ENCODE measurements at regions not wholly inside any gene's neighbourhood (a gene's known extent, or its start where the extent isn't known, plus 50 kb on each side); places are given as distances from the start of the nearest gene placed in this dataset.
"Not testable (repeated sequence)": the region's sequence is repeated elsewhere in the genome, so short reads cannot be mapped to it uniquely, and the experiment has no call there.

GRCh38 chr3:71951842-71952241, 166.9 kb upstream of the PROK2 start:
- no peak overlapping the region for H3K4me3 ChIP-seq (ENCODE audit: low read depth, low read length)
- no peak for TF ChIP-seq CTCF (conservative IDR thresholded peaks at IDR 0.05; ENCODE audit: low read depth, low read length)
- DNase-seq (ENCODE audit: low read depth) = no peak

GRCh38 chr3:71951361-71951760, 166.4 kb upstream of the PROK2 start:
- H3K4me3 ChIP-seq (ENCODE audit: low read depth, low read length) = no peak overlapping the region
- TF ChIP-seq CTCF (conservative IDR thresholded peaks at IDR 0.05; ENCODE audit: low read depth, low read length) = no peak
- DNase-seq (ENCODE audit: low read depth) = no peak

GRCh38 chr3:71949442-71949841, 164.5 kb upstream of the PROK2 start:
- H3K4me3 ChIP-seq (ENCODE audit: low read depth, low read length) = no peak overlapping the region
- no peak for DNase-seq (ENCODE audit: low read depth)
- TF ChIP-seq CTCF (conservative IDR thresholded peaks at IDR 0.05; ENCODE audit: low read depth, low read length) = no peak

- no peak for DNase-seq (ENCODE audit: low read depth)
Observed at GRCh38 chr3:71944482-71945065, 159.6 kb upstream of the PROK2 start.

GRCh38 chr3:71942432-71943187, 157.7 kb upstream of the PROK2 start:
- DNase-seq (ENCODE audit: low read depth) = no peak
- H3K4me3 ChIP-seq (ENCODE audit: low read depth, low read length) = no peak overlapping the region
- TF ChIP-seq CTCF (conservative IDR thresholded peaks at IDR 0.05; ENCODE audit: low read depth, low read length) = no peak

More at GRCh38 chr3:71944482-71945065, 159.6 kb upstream of the PROK2 start:
- TF ChIP-seq CTCF (conservative IDR thresholded peaks at IDR 0.05; ENCODE audit: low read depth, low read length) = no peak
- H3K4me3 ChIP-seq (ENCODE audit: low read depth, low read length) = no peak overlapping the region

- DNase-seq (ENCODE audit: low read depth) = no peak
- TF ChIP-seq CTCF (conservative IDR thresholded peaks at IDR 0.05; ENCODE audit: low read depth, low read length) = no peak
- H3K4me3 ChIP-seq (ENCODE audit: low read depth, low read length) = no peak overlapping the region
Observed at GRCh38 chr3:71940486-71940885, 155.5 kb upstream of the PROK2 start.

GRCh38 chr3:71938081-71938480, 153.1 kb upstream of the PROK2 start:
- not testable (repeated sequence) for H3K4me3 ChIP-seq (ENCODE audit: low read depth, low read length); DNase-seq (ENCODE audit: low read depth)
